Activated CD4-positive, alpha-beta T cell treated with anti-CD3 and anti-CD28 coated beads, Interleukin-2, amount 10 ng/mL, durations not matched to agents 7 days and 5 days (primary cell): ENCODE measurements at regions not wholly inside any gene's neighbourhood (a gene's known extent, or its start where the extent isn't known, plus 50 kb on each side); places are given as distances from the start of the nearest gene placed in this dataset.
"Not testable (repeated sequence)": the region's sequence is repeated elsewhere in the genome, so short reads cannot be mapped to it uniquely, and the experiment has no call there.

Experiments
- CTCF ChIA-PET: fragments of 350-600 bp; sonication (Branson Sonifier 250); formaldehyde crosslinking; loops from one replicate; lab custom pipeline; 2021; ENCODE audit warnings: antibody characterized with exemption; lab: Charles Lee
- POLR2A ChIA-PET: fragments of 350-600 bp; sonication (Branson Sonifier 250); formaldehyde crosslinking; loops from one replicate; lab custom pipeline; 2021; ENCODE audit warnings: antibody characterized with exemption; lab: Charles Lee
- DNase-seq: peaks from one replicate; pipeline ENCODE4 v3.0.0-alpha.2; 2020
- H3K27ac Mint-ChIP-seq: one replicate; pipeline ENCODE4 v1.8.0; 2021; ENCODE audit warnings: mild to moderate bottlenecking, moderate library complexity, mixed read lengths
- H3K27me3 Mint-ChIP-seq: one replicate; pipeline ENCODE4 v1.8.0; 2021; ENCODE audit warnings: mixed read lengths
- H3K36me3 Mint-ChIP-seq: one replicate; pipeline ENCODE4 v1.8.0; 2021; ENCODE audit warnings: low read depth, mixed read lengths
- H3K4me1 Mint-ChIP-seq: one replicate; pipeline ENCODE4 v1.8.0; 2021; ENCODE audit warnings: mixed read lengths
- H3K4me3 Mint-ChIP-seq: one replicate; pipeline ENCODE4 v1.8.0; 2021; ENCODE audit warnings: mild to moderate bottlenecking, moderate library complexity, mixed read lengths
- H3K9me3 Mint-ChIP-seq: one replicate; pipeline ENCODE4 v1.8.0; 2021; ENCODE audit warnings: mixed read lengths

- Mint-ChIP-seq H3K9me3 (peaks cover 8% of the 10 kb centered on the region), H3K36me3 (no peaks in the 10 kb centered on the region), H3K4me1 (no peaks in the 10 kb centered on the region), H3K27ac (no peak overlapping the region), H3K4me3 (no peak overlapping the region), H3K27me3 (no peaks in the 10 kb centered on the region)
- POLR2A ChIA-PET, result no interaction called here
- DNase-seq, result no peak
- CTCF ChIA-PET, result no interaction called here
Observed at GRCh38 chr4:164601653-164602052, 152.3 kb upstream of the SMIM31 start.

GRCh38 chr4:164605791-164606190 is 148.1 kb upstream of the SMIM31 start:
- H3K27ac Mint-ChIP-seq, H3K9me3 Mint-ChIP-seq, DNase-seq, CTCF ChIA-PET, H3K36me3 Mint-ChIP-seq, H3K4me1 Mint-ChIP-seq, H3K4me3 Mint-ChIP-seq, H3K27me3 Mint-ChIP-seq, POLR2A ChIA-PET: not testable (repeated sequence)

- Mint-ChIP-seq H3K27ac (no peak overlapping the region), H3K4me3 (no peak overlapping the region), H3K36me3 (no peaks in the 10 kb centered on the region), H3K4me1 (no peaks in the 10 kb centered on the region), H3K27me3 (no peaks in the 10 kb centered on the region), H3K9me3 (peaks cover 7% of the 10 kb centered on the region)
- ChIA-PET CTCF (no interaction called here), POLR2A (no interaction called here)
- DNase-seq, result no peak
Observed at GRCh38 chr4:164606478-164606877, 147.5 kb upstream of the SMIM31 start.

- no peaks in the 10 kb centered on the region for H3K36me3 Mint-ChIP-seq
- H3K4me3 Mint-ChIP-seq, result no peak overlapping the region
- H3K9me3 Mint-ChIP-seq, result no peaks in the 10 kb centered on the region
- DNase-seq, result no peak
- no peaks in the 10 kb centered on the region for H3K4me1 Mint-ChIP-seq
- ChIA-PET CTCF (no interaction called here), POLR2A (no interaction called here)
- no peak overlapping the region for H3K27ac Mint-ChIP-seq
- H3K27me3 Mint-ChIP-seq, result no peaks in the 10 kb centered on the region
Observed at GRCh38 chr4:164613256-164613655, 140.7 kb upstream of the SMIM31 start.

GRCh38 chr4:164613792-164614191 is 140.1 kb upstream of the SMIM31 start:
- DNase-seq, result no peak
- Mint-ChIP-seq H3K27ac (no peak overlapping the region), H3K9me3 (no peaks in the 10 kb centered on the region), H3K27me3 (no peaks in the 10 kb centered on the region), H3K4me3 (no peak overlapping the region), H3K36me3 (no peaks in the 10 kb centered on the region), H3K4me1 (no peaks in the 10 kb centered on the region)
- ChIA-PET CTCF (no interaction called here), POLR2A (no interaction called here)

GRCh38 chr4:164614329-164614728 is 139.6 kb upstream of the SMIM31 start:
- Mint-ChIP-seq H3K4me3 (no peak overlapping the region), H3K9me3 (no peaks in the 10 kb centered on the region), H3K36me3 (no peaks in the 10 kb centered on the region), H3K27me3 (no peaks in the 10 kb centered on the region), H3K27ac (no peak overlapping the region), H3K4me1 (no peaks in the 10 kb centered on the region)
- ChIA-PET CTCF (interaction anchor here (0.6 kb wide), 1 partner anchor 1230 kb away, joined by 3 read pairs; no protein-coding TSS in a partner anchor), POLR2A (no interaction called here)
- DNase-seq, result no peak

- POLR2A ChIA-PET, result no interaction called here
Observed at GRCh38 chr4:164614999-164615398, 138.9 kb upstream of the SMIM31 start.

GRCh38 chr4:164615964-164616363 is 138.0 kb upstream of the SMIM31 start:
- no peak for DNase-seq
- no peaks in the 10 kb centered on the region for H3K4me1 Mint-ChIP-seq
- CTCF ChIA-PET, result no interaction called here
- no peaks in the 10 kb centered on the region for H3K36me3 Mint-ChIP-seq
- no peak overlapping the region for H3K4me3 Mint-ChIP-seq
- H3K27me3 Mint-ChIP-seq, result no peaks in the 10 kb centered on the region
- POLR2A ChIA-PET, result no interaction called here
- H3K9me3 Mint-ChIP-seq, result no peaks in the 10 kb centered on the region
- H3K27ac Mint-ChIP-seq, result no peak overlapping the region

More at GRCh38 chr4:164614999-164615398, 138.9 kb upstream of the SMIM31 start:
- DNase-seq, result no peak
- no peak overlapping the region for H3K4me3 Mint-ChIP-seq
- H3K36me3 Mint-ChIP-seq, result no peaks in the 10 kb centered on the region
- no peaks in the 10 kb centered on the region for H3K27me3 Mint-ChIP-seq
- CTCF ChIA-PET, result interaction anchor here (0.6 kb wide), 1 partner anchor 1230 kb away, joined by 3 read pairs; no protein-coding TSS in a partner anchor
- no peaks in the 10 kb centered on the region for H3K4me1 Mint-ChIP-seq
- H3K27ac Mint-ChIP-seq, result no peak overlapping the region
- H3K9me3 Mint-ChIP-seq, result no peaks in the 10 kb centered on the region

GRCh38 chr4:164616961-164617360 is 137.0 kb upstream of the SMIM31 start:
- Mint-ChIP-seq H3K9me3 (no peaks in the 10 kb centered on the region), H3K27ac (no peak overlapping the region)

GRCh38 chr4:164617426-164617825 is 136.5 kb upstream of the SMIM31 start:
- Mint-ChIP-seq H3K36me3 (no peaks in the 10 kb centered on the region), H3K9me3 (no peaks in the 10 kb centered on the region), H3K4me3 (no peak overlapping the region), H3K27me3 (no peaks in the 10 kb centered on the region), H3K4me1 (no peaks in the 10 kb centered on the region), H3K27ac (no peak overlapping the region)
- ChIA-PET CTCF (no interaction called here), POLR2A (no interaction called here)
- no peak for DNase-seq

More at GRCh38 chr4:164616961-164617360, 137.0 kb upstream of the SMIM31 start:
- DNase-seq, result no peak
- Mint-ChIP-seq H3K4me3 (no peak overlapping the region), H3K27me3 (no peaks in the 10 kb centered on the region), H3K4me1 (no peaks in the 10 kb centered on the region), H3K36me3 (no peaks in the 10 kb centered on the region)
- ChIA-PET POLR2A (no interaction called here), CTCF (no interaction called here)

GRCh38 chr4:164617911-164618310 is 136.0 kb upstream of the SMIM31 start:
- Mint-ChIP-seq H3K4me1 (no peaks in the 10 kb centered on the region), H3K36me3 (no peaks in the 10 kb centered on the region), H3K27me3 (no peaks in the 10 kb centered on the region), H3K27ac (no peak overlapping the region), H3K9me3 (no peaks in the 10 kb centered on the region), H3K4me3 (no peak overlapping the region)
- no peak for DNase-seq
- POLR2A ChIA-PET, result no interaction called here
- CTCF ChIA-PET, result no interaction called here

- no peaks in the 10 kb centered on the region for H3K4me1 Mint-ChIP-seq
- H3K27me3 Mint-ChIP-seq, result no peaks in the 10 kb centered on the region
- ChIA-PET POLR2A (no interaction called here), CTCF (no interaction called here)
- no peak overlapping the region for H3K27ac Mint-ChIP-seq
- H3K36me3 Mint-ChIP-seq, result no peaks in the 10 kb centered on the region
- no peak for DNase-seq
- H3K9me3 Mint-ChIP-seq, result peaks cover 2% of the 10 kb centered on the region
- no peak overlapping the region for H3K4me3 Mint-ChIP-seq
Observed at GRCh38 chr4:164621886-164622521, 131.9 kb upstream of the SMIM31 start.

- DNase-seq, result no peak
- H3K36me3 Mint-ChIP-seq, result no peaks in the 10 kb centered on the region
- no peak overlapping the region for H3K4me3 Mint-ChIP-seq
- H3K27me3 Mint-ChIP-seq, result no peaks in the 10 kb centered on the region
- ChIA-PET CTCF (no interaction called here), POLR2A (no interaction called here)
- H3K9me3 Mint-ChIP-seq, result peaks cover 2% of the 10 kb centered on the region
- H3K27ac Mint-ChIP-seq, result no peak overlapping the region
- no peaks in the 10 kb centered on the region for H3K4me1 Mint-ChIP-seq
Observed at GRCh38 chr4:164623099-164623498, 130.8 kb upstream of the SMIM31 start.

- no peaks in the 10 kb centered on the region for H3K9me3 Mint-ChIP-seq
- DNase-seq, result no peak
- no peaks in the 10 kb centered on the region for H3K27me3 Mint-ChIP-seq
- no peaks in the 10 kb centered on the region for H3K4me1 Mint-ChIP-seq
- CTCF ChIA-PET, result no interaction called here
- no peaks in the 10 kb centered on the region for H3K36me3 Mint-ChIP-seq
- POLR2A ChIA-PET, result no interaction called here
- no peak overlapping the region for H3K4me3 Mint-ChIP-seq
- H3K27ac Mint-ChIP-seq, result no peak overlapping the region
Observed at GRCh38 chr4:164639001-164639400, 114.9 kb upstream of the SMIM31 start.
